ENCODE measurements at regions not wholly inside any gene's neighbourhood (a gene's known extent, or its start where the extent isn't known, plus 50 kb on each side); places are given as distances from the start of the nearest gene placed in this dataset.

DNA sequence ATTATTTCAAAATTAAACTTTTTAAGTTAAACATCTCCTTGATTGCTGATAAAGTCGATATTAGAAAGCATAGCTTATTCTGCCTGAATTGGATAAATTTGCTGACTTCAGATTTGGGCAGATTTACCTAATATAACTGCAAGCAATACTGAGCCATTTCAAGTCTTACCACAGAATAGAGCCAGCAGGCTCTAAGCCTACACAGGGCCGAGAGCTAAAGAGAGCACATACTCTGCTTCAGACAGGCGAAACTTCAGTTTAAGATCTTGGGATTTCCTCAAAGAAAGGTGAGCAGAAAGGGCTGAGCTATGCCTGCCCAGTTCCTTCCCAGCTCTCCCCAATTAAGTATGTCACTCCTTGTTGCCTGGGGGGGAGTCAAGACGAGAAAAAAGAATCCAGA, 240.6 kb upstream of the NOCT start:
- TF ChIP-seq, protein P1, sequence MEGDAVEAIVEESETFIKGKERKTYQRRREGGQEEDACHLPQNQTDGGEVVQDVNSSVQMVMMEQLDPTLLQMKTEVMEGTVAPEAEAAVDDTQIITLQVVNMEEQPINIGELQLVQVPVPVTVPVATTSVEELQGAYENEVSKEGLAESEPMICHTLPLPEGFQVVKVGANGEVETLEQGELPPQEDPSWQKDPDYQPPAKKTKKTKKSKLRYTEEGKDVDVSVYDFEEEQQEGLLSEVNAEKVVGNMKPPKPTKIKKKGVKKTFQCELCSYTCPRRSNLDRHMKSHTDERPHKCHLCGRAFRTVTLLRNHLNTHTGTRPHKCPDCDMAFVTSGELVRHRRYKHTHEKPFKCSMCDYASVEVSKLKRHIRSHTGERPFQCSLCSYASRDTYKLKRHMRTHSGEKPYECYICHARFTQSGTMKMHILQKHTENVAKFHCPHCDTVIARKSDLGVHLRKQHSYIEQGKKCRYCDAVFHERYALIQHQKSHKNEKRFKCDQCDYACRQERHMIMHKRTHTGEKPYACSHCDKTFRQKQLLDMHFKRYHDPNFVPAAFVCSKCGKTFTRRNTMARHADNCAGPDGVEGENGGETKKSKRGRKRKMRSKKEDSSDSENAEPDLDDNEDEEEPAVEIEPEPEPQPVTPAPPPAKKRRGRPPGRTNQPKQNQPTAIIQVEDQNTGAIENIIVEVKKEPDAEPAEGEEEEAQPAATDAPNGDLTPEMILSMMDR (conservative IDR thresholded peaks at IDR 0.05; ENCODE audit: low read length): no peak
- TF ChIP-seq EZH2phosphoT487 (IDR thresholded peaks at IDR 0.05; ENCODE audit: borderline replicate concordance): no peak
